Esophagus squamous epithelium (tissue), 5 donors: ENCODE measurements at regions not wholly inside any gene's neighbourhood (a gene's known extent, or its start where the extent isn't known, plus 50 kb on each side); places are given as distances from the start of the nearest gene placed in this dataset.

Experiments used
- DNase-seq: peaks from one replicate; lab custom pipeline; 2025; lab: John Stamatoyannopoulos, UW
- H3K27ac ChIP-seq, 4 donors: fragments of 200-600 bp; sonication (generic); one replicate each; pipeline ENCODE4 v1.5.1; 2016 to 2019; ENCODE audit warnings: mild to moderate bottlenecking in 1 of 4
- H3K27me3 ChIP-seq, 4 donors: fragments of 200-600 bp; sonication (generic); 1 replicate in 3 of 4; 2 replicates in 1 of 4; pipeline versions ENCODE4 v1.5.1 to v1.6.0; 2017 to 2021; ENCODE audit warnings: antibody characterized with exemption in 1 of 4
- H3K36me3 ChIP-seq, 3 donors: fragments of 200-600 bp; sonication (generic); one replicate each; pipeline ENCODE4 v1.5.1; 2016 to 2019
- H3K4me1 ChIP-seq, 3 donors: fragments of 200-600 bp; sonication (generic); one replicate each; pipeline ENCODE4 v1.5.1; 2017 to 2019
- H3K4me3 ChIP-seq, 4 donors: fragments of 200-600 bp; sonication (generic); 1 replicate in 3 of 4; 2 replicates in 1 of 4; pipeline ENCODE4 v1.5.1; 2016 to 2019; ENCODE audit warnings: mild to moderate bottlenecking in 2 of 4, moderate library complexity in 1 of 4
- H3K9me3 ChIP-seq, 3 donors: fragments of 200-600 bp; sonication (generic); one replicate each; pipeline ENCODE4 v1.5.1; 2016 to 2019
- CTCF ChIP-seq, 6 experiments: fragments of 450-650 bp in 4 of 6; fragments of 200-600 bp in 2 of 6; sonication (generic) in 2 of 6; IDR thresholded peaks; one replicate each; pipeline ENCODE4 v1.5.1; 2016 to 2019; ENCODE audit warnings: antibody characterized with exemption in 6 of 6, mild to moderate bottlenecking in 4 of 6, moderate library complexity in 4 of 6
- POLR2A ChIP-seq, 4 donors: fragments of 450-650 bp; IDR thresholded peaks; one replicate each; pipeline ENCODE4 v1.6.1; 2017; ENCODE audit warnings: antibody characterized with exemption in 4 of 4, mild to moderate bottlenecking in 4 of 4, moderate library complexity in 3 of 4
- WGBS, 2 donors: methylation state at CpG; one replicate each; pipeline ENCODE4 v1.1.5; 2018; 5-methylcytosine and 5-hydroxymethylcytosine counted together
- intact Hi-C: fragments of 100-400 bp; cut with DNase I; formaldehyde crosslinking; loops from one replicate; pipeline ENCODE4 v1.15.0; 2022
- donor health status: DM: yes; HTN: yes; CAD: no.

GRCh38 chr1:18535391-18536210, 54.9 kb downstream of the KLHDC7A start:
- WGBS, 2 donors, result 49 to 69% methylated on average over 10 to 11 of the region's 14 CpGs
- DNase-seq, result no peak
- Histone ChIP-seq H3K27ac (no peak overlapping the region), H3K4me1 (no peaks in the 10 kb centered on the region), H3K9me3 (no peaks in the 10 kb centered on the region), H3K4me3 (no peak overlapping the region), H3K36me3 (no peaks in the 10 kb centered on the region), H3K27me3 (peaks cover 0 to 80% (median 0%) of the 10 kb centered on the region in 4 donors)
- intact Hi-C loops, result no loop called here
- TF ChIP-seq POLR2A (IDR thresholded peaks at IDR 0.05) (no peak), CTCF (IDR thresholded peaks at IDR 0.05) (no peak)

- TF ChIP-seq CTCF (IDR thresholded peaks at IDR 0.05), result no peak
- TF ChIP-seq POLR2A (IDR thresholded peaks at IDR 0.05), result no peak
- Histone ChIP-seq H3K4me1 (no peaks in the 10 kb centered on the region), H3K27me3 (peaks cover 0 to 83% (median 0%) of the 10 kb centered on the region in 4 donors), H3K36me3 (no peaks in the 10 kb centered on the region), H3K9me3 (no peaks in the 10 kb centered on the region), H3K27ac (no peak overlapping the region), H3K4me3 (no peak overlapping the region)
- intact Hi-C loops, result no loop called here
- WGBS, 2 donors, result 64 to 71% methylated on average over 1 of the region's 2 CpGs
- DNase-seq, result no peak
These were observed 55.6 kb downstream of the KLHDC7A start for GRCh38 chr1:18536356-18536755.

GRCh38 chr1:18536915-18537314, 56.2 kb downstream of the KLHDC7A start:
- no peak for DNase-seq
- WGBS, 2 donors, result 69 to 91% methylated on average over 7 to 9 of the region's 9 CpGs
- TF ChIP-seq POLR2A (IDR thresholded peaks at IDR 0.05) (no peak), CTCF (IDR thresholded peaks at IDR 0.05) (no peak)
- Histone ChIP-seq H3K27me3 (peaks cover 0 to 83% (median 0%) of the 10 kb centered on the region in 4 donors), H3K36me3 (no peaks in the 10 kb centered on the region), H3K4me1 (no peaks in the 10 kb centered on the region), H3K27ac (no peak overlapping the region), H3K9me3 (no peaks in the 10 kb centered on the region), H3K4me3 (no peak overlapping the region)
- intact Hi-C loops, result no loop called here

GRCh38 chr1:18537386-18538306, 56.9 kb downstream of the KLHDC7A start:
- Histone ChIP-seq H3K36me3 (no peaks in the 10 kb centered on the region), H3K4me3 (no peak overlapping the region), H3K27ac (no peak overlapping the region), H3K9me3 (no peaks in the 10 kb centered on the region), H3K27me3 (peaks cover 0 to 83% (median 0%) of the 10 kb centered on the region in 4 donors), H3K4me1 (no peaks in the 10 kb centered on the region)
- WGBS, 2 donors, result 71 to 75% methylated on average over 9 to 11 of the region's 16 CpGs
- intact Hi-C loops, result no loop called here
- TF ChIP-seq POLR2A (IDR thresholded peaks at IDR 0.05), result no peak
- TF ChIP-seq CTCF (IDR thresholded peaks at IDR 0.05), result no peak
- DNase-seq, result no peak

- TF ChIP-seq CTCF (IDR thresholded peaks at IDR 0.05) (no peak), POLR2A (IDR thresholded peaks at IDR 0.05) (no peak)
- Histone ChIP-seq H3K4me3 (no peak overlapping the region), H3K4me1 (no peaks in the 10 kb centered on the region), H3K9me3 (no peaks in the 10 kb centered on the region), H3K36me3 (no peaks in the 10 kb centered on the region), H3K27ac (no peak overlapping the region), H3K27me3 (peaks cover 0 to 88% (median 0%) of the 10 kb centered on the region in 4 donors)
- intact Hi-C loops, result no loop called here
- WGBS, 2 donors, result 60 to 82% methylated on average over 1 to 2 of the region's 4 CpGs
- no peak for DNase-seq
These were observed 58.4 kb downstream of the KLHDC7A start for GRCh38 chr1:18539171-18539570.
